Amniotic stem cell (primary cell): ENCODE measurements at regions not wholly inside any gene's neighbourhood (a gene's known extent, or its start where the extent isn't known, plus 50 kb on each side); places are given as distances from the start of the nearest gene placed in this dataset.

Experiments
- DNase-seq: peaks from one replicate; lab custom pipeline; 2025; lab: John Stamatoyannopoulos, UW

DNA sequence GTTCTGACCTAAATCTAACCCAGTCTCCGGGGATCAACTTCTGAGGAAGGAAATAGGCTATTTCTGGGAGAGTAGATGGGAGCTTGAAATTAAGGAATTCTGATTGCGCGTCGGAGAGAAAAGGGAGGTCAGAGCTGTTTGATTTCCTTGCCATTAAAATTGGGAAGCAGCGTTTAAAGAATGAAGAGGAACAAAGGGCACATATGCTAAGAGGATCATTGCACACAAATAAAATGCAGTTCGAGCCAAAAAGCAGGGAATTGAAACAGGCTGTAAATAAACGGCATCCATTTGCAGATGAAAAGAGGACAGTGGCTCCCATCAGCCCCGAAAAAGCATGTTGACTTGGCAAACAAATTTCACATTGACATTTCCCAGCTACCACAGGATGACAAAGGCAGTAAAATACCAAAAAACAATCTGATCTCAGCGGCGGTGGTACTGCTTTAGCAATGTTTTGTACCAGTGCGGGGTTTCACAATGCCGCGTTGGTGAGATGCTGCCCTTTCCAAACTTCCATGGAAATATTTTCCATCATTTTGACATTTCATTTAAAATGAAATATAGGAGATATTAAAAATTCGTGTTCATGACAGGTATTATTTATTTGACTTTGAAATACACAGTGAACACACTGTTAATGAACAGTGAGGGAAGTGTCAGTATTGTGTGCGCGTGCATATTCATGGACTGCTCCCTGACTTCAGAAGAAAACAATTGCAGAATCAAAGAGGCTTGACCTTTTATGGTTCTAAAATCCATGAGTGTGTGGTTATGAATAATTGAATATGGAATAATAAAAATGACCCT is 108.8 kb downstream of the SQOR start:
- DNase-seq: no peak

GRCh38 chr15:45744236-45744589 is 109.4 kb downstream of the SQOR start:
- no peak for DNase-seq

- no peak for DNase-seq
Measured at GRCh38 chr15:45747426-45747825, 112.6 kb downstream of the SQOR start.

DNA sequence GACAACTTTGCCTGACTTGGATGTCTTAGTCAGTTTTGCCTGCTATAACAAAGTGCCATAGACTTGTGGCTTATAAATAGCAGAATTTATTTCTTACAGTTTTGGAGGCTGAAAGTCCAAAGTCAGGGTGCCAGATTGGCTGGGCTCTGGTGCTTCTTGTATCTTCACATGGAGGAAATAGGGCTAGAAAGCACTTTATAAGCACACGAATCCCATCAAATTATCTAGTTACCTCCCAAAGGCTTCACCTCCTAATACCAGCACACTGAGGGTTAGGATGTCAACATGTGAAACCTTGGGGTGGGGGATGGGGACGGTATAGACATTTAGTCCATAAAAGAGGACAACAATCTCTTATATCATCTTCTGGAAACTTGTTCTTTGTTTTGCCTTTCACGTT is 116.8 kb downstream of the SQOR start:
- no peak for DNase-seq

- no peak for DNase-seq
Measured at GRCh38 chr15:45759936-45760335, 125.1 kb downstream of the SQOR start.

DNA sequence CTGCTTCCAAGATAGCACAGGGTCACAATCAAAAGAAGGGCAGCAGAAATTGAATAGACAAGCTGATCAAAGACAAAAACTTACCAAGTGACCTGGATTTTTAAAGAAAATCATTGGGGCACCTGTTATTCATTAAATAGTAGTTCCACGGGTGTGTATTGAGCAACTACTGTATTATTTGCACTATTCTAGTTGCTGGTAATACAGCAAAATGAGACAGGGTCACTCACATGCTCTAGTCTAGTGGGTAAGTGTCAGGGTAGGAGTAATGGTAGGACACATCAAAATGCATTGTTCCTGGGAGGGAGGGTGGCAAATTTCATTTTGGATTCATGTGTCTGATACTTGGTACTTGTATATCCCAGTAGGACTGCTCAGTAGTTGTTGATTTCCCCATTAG is 127.9 kb downstream of the SQOR start:
- no peak for DNase-seq

- DNase-seq: no peak
Measured at GRCh38 chr15:45763170-45763869, 128.5 kb downstream of the SQOR start.

DNA sequence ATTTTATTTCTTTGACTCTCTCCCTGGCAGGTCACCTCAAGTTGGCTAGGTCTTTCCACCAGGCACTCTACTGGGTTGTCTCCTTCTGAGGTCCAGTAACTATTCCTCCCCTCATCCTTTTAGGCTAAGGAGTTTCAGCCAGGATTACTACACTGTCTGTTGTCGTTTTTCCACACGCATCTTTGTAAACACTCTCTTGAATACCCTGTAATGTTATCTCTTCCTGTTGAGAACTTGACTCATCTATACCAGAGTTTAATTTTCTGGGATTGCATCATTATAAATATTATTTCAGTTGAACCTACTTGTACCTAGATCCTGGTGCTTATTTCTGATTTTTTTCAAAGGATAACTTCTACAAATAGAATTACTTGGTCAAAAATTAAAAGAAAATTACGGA is 138.3 kb downstream of the SQOR start:
- DNase-seq: no peak

- DNase-seq: no peak
Measured at GRCh38 chr15:45776772-45777171, 141.9 kb downstream of the SQOR start.

DNA sequence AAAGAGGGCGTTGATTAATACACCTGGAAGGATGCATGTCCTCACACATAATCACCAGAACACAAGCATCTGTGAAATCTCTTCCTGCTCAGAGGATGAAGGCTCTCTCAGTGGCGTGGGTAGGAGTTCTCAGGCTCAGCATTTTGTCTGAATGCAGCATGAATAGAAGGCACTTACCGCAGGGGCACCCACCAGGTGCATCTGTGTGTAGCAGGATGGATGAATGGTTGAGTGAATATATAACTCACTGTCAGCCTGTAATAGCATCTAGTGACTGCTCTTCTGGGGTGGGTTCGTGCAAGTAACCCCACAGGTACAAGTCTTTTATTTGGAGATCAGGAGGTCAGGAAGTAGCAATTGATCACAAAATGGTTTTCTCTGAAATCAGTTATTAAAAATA is 143.0 kb downstream of the SQOR start:
- DNase-seq: no peak

DNA sequence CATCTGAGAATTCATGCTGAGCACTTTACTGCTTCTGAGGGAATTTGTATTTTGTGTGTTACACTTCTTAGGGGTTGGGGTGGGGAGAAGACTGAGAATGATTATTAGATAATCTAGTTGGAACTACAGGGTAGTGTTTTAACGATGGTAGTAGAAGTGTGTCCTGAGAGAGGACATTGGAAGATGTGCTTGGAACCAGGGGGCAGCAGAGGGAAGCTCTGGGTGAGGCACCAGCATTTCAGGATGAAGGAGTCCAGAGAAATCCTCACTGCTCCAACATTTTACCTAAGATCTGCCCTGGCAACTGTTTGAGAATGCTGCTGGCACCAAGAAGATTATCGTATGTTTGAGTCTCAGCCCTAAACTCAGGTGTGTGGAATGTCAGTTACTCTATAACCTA is 145.5 kb downstream of the SQOR start:
- no peak for DNase-seq

GRCh38 chr15:45784656-45785055 is 149.8 kb downstream of the SQOR start:
- DNase-seq: no peak

- no peak for DNase-seq
Measured at GRCh38 chr15:45785897-45786296, 151.1 kb downstream of the SQOR start.

DNA sequence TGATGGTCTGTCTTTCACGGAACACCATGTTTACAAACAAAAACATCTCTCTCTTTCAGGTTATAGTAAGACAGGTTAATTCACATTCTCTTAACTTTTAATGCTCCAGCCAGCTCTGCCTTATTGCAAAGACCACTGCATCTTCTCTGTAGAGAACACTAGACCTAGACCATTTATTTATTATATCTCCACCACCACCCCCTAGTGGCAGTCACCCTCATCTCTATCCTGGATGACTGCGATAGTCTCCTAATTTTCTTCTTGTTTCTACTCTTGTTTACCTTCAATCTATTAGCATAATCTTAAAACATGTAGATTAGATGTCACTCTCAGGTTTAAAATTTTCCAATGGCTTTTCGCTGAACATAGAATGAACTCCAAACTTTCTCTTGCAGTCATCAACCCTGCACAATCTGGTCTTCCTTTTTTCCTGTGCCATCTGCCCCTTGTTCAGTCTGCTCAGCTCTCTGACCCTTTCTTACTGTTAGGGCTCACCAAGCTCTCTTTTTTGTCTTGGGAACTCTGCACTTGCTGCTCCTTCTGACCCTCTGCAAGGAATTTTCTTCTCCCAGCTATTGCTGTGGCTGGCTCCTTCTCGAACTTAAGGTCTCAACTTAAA is 155.6 kb downstream of the SQOR start:
- DNase-seq: no peak

- no peak for DNase-seq
Measured at GRCh38 chr15:45794304-45794703, 159.5 kb downstream of the SQOR start.

DNA sequence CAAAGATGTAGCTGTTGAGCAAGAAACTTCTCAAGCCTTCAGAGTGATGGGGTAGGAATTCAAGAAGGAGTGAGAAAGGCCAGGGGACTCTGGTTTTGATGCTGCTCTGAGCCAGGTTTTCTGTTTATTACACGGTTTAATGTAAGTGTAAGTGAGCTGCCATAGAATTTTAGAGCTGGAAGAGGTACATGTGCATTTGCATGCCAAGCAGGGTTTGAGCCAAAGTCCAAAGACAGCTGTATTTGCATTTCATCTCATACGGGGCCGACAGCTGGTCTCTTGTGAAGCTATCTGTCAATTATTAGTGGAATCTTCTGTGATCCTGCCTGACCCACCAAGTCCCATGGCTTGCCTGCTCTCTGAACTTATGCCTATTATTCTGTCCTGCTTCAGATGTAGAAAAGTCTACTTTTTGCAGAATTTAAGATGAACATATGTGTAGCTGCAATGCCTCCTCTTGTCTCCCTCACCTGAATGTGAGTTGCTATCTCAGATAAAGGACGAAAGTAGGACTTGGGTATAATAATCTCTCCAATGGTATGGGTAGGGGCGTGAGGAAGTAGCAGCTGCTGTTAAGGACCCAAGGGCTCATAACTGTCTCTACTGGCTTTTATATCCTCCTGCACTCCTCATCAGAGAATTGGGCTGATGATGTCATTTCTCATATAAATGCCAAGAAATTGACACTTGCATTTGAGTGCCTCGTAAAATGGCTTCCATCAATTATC is 160.0 kb downstream of the SQOR start:
- DNase-seq: no peak

DNA sequence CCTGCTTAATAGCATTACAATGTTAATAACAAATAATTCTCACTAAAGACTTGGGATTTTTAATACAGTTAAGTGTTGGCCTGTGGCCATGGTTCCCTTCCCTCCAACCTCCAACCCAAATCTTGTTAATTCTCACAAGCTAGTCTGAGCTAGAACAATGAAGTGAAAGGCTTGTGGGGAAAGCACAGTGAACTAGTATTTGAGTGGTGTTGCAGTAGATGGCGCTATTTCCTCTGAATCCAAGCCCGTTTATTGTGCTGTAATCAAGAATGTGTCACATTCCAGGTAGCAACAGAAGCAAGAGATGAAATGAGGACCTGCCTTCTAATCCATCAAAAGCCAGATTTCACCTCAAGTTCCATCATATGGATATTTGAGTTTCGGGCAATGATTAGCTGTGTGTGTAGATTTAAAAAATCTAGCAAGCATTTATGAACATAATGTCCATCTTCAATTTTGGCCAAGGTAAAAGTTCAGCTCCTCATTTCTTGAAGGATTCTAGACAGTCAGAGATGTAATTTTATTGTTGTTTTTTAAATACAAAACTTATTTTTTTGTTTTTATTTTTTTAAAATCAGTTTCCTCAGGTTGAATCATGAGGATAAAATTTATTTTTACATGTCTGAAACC is 160.7 kb downstream of the SQOR start:
- no peak for DNase-seq

DNA sequence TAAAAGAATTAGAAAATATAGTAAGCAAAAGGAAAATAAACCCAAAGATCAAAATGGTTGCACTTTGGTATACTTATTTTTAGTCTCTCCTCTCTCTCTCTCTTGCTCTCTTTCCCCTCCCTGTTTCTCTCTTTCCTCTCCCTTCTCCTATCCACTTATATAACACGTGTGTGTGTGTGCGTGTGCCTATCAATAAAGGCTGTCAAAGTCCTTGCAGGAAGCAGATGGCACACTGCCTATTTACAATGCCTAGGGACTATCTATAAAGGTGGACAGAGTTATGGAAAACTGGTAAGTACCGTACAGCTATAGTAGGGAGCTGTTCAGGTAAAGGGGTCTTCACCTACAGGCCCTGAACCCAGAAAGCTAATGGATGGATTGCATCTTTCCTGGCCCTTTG is 161.6 kb downstream of the SQOR start:
- DNase-seq: no peak

DNA sequence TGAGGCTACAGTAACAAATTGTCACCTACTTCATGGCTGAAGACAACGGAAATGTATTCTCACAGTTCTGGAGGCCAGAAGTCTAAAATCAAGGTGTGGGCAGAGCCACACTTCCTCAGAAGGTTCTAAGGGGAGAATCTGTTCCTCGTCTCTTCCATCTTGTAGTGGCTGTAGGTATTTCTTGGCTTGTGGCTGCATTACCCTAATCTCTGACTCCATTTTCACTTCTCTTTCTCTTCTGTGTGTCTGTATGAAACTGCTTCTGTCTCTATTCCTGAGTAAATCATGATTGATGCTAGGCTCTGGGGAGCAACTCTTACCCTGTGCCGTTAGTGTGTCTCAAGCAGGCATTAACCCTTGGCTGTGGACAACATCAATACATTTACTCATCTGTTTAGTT is 164.7 kb downstream of the SQOR start:
- DNase-seq: no peak

- DNase-seq: no peak
Measured at GRCh38 chr15:45801543-45801942, 166.7 kb downstream of the SQOR start.

GRCh38 chr15:45802140-45802539 is 167.3 kb downstream of the SQOR start:
- no peak for DNase-seq

- DNase-seq: no peak
Measured at GRCh38 chr15:45804028-45804427, 169.2 kb downstream of the SQOR start.
